ENCODE measurements at regions not wholly inside any gene's neighbourhood (a gene's known extent, or its start where the extent isn't known, plus 50 kb on each side); places are given as distances from the start of the nearest gene placed in this dataset.

GRCh38 chr20:60750909-60751308 is 501.2 kb upstream of the CDH4 start:
- TF ChIP-seq CTCF (IDR thresholded peaks at IDR 0.05; ENCODE audit: low read length) (no peak), EZH2phosphoT487 (IDR thresholded peaks at IDR 0.05; ENCODE audit: low read length) (no peak)
